ENCODE measurements at regions not wholly inside any gene's neighbourhood (a gene's known extent, or its start where the extent isn't known, plus 50 kb on each side); places are given as distances from the start of the nearest gene placed in this dataset.

- TF ChIP-seq CTCF (conservative IDR thresholded peaks at IDR 0.05; ENCODE audit: low read depth, low read length) (no peak), RAD21 (IDR thresholded peaks at IDR 0.05; ENCODE audit: low read length) (no peak), POLR2A (IDR thresholded peaks at IDR 0.05; ENCODE audit: low read depth, low read length) (no peak), RCOR1 (IDR thresholded peaks at IDR 0.05; ENCODE audit: insufficient replicate concordance, low read length) (no peak), CHD1 (IDR thresholded peaks at IDR 0.05; ENCODE audit: low read depth, low read length) (no peak), NFE2L2 (IDR thresholded peaks at IDR 0.05; ENCODE audit: low read depth, low read length) (no peak), MAFK (IDR thresholded peaks at IDR 0.05; ENCODE audit: low read depth, low read length) (no peak), RFX5 (IDR thresholded peaks at IDR 0.05; ENCODE audit: low read depth, low read length) (no peak), BHLHE40 (IDR thresholded peaks at IDR 0.05; ENCODE audit: low read depth, low read length) (no peak), USF2 (IDR thresholded peaks at IDR 0.05; ENCODE audit: low read depth, low read length) (no peak), SMC3 (IDR thresholded peaks at IDR 0.05; ENCODE audit: low read depth, low read length) (no peak), ELK1 (IDR thresholded peaks at IDR 0.05; ENCODE audit: borderline replicate concordance, low read depth, low read length) (no peak), MAZ (IDR thresholded peaks at IDR 0.05; ENCODE audit: borderline replicate concordance, low read depth, low read length) (no peak)
Observed at GRCh38 chr4:189659287-189659686, 281.4 kb upstream of the FRG1 start.

All from IMR-90 (cell line).